GM12891 (cell line): ENCODE measurements at regions not wholly inside any gene's neighbourhood (a gene's known extent, or its start where the extent isn't known, plus 50 kb on each side); places are given as distances from the start of the nearest gene placed in this dataset.

Source experiments
- PAX5 ChIP-seq: IDR thresholded peaks from 2 replicates; pipeline ENCODE4 v1.6.1; 2011; ENCODE audit warnings: low read length, moderate library complexity, mild to moderate bottlenecking; ENCODE audit not compliant: insufficient read depth, severe bottlenecking
- POLR2A ChIP-seq: IDR thresholded peaks from 2 replicates; pipeline ENCODE4 v1.6.1; 2011; ENCODE audit warnings: low read depth, low read length, control low read depth
- POLR2AphosphoS5 ChIP-seq: IDR thresholded peaks from 2 replicates; pipeline ENCODE4 v1.6.1; 2011; ENCODE audit warnings: low read depth, low read length, control low read depth
- POU2F2 ChIP-seq: IDR thresholded peaks from 2 replicates; pipeline ENCODE4 v1.6.1; 2011; ENCODE audit warnings: low read depth, mild to moderate bottlenecking, control low read depth, low read length, moderate library complexity
- SPI1 ChIP-seq: IDR thresholded peaks from 2 replicates; pipeline ENCODE4 v1.6.1; 2011; ENCODE audit warnings: low read depth, low read length, control low read depth
- TAF1 ChIP-seq: IDR thresholded peaks from 2 replicates; pipeline ENCODE4 v1.6.1; 2011; ENCODE audit warnings: low read depth, low read length, control low read depth

- TF ChIP-seq POLR2A (no peak), TAF1 (no peak), POLR2AphosphoS5 (no peak), SPI1 (no peak), PAX5 (no peak), POU2F2 (no peak)
These were observed 544.1 kb upstream of the CDH7 start for GRCh38 chr18:65206551-65207260.
